Fibroblast of lung (primary cell): ENCODE measurements at regions not wholly inside any gene's neighbourhood (a gene's known extent, or its start where the extent isn't known, plus 50 kb on each side); places are given as distances from the start of the nearest gene placed in this dataset.

Source experiments
- EZH2 ChIP-seq: IDR thresholded peaks from 2 replicates; pipeline ENCODE4 v1.5.1; 2012; ENCODE audit warnings: low read length, control low read depth, mild to moderate bottlenecking; ENCODE audit errors: missing control alignments
- TF ChIP-seq, protein P1 (sequence below), 2 donors: IDR thresholded peaks in 1 of 2; conservative IDR thresholded peaks in 1 of 2; 1 replicate in 1 of 2; 2 replicates in 1 of 2; pipeline ENCODE4 v1.5.1; 2011 to 2012; ENCODE audit warnings: low read length in 2 of 2, control low read depth in 1 of 2, inconsistent platforms in 1 of 2, low read depth in 1 of 2, mild to moderate bottlenecking in 1 of 2

DNA sequence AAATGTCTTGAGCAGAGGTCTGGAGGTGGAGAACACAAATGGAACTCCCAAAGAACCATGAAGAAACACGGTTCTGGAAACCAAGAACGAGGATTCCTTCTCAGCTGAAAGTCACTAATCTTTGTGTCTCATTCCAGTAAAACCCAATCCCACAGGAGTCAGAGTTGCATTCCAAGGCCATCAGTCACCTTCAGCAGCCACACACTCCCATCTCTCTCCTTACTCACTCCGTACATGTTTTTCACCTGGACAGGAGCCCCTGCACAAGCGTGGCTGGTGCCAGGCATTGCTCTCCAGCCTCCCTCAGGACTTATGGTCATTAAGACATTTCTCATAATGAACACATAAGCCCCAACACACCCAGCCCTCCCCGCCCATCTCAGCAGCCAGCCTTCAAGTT is 175.4 kb upstream of the SIX2 start:
- TF ChIP-seq, protein P1, sequence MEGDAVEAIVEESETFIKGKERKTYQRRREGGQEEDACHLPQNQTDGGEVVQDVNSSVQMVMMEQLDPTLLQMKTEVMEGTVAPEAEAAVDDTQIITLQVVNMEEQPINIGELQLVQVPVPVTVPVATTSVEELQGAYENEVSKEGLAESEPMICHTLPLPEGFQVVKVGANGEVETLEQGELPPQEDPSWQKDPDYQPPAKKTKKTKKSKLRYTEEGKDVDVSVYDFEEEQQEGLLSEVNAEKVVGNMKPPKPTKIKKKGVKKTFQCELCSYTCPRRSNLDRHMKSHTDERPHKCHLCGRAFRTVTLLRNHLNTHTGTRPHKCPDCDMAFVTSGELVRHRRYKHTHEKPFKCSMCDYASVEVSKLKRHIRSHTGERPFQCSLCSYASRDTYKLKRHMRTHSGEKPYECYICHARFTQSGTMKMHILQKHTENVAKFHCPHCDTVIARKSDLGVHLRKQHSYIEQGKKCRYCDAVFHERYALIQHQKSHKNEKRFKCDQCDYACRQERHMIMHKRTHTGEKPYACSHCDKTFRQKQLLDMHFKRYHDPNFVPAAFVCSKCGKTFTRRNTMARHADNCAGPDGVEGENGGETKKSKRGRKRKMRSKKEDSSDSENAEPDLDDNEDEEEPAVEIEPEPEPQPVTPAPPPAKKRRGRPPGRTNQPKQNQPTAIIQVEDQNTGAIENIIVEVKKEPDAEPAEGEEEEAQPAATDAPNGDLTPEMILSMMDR (conservative IDR thresholded peaks at IDR 0.05 in 1 of 2, IDR thresholded peaks at IDR 0.05 in 1 of 2; ENCODE audit: low read depth in 1 of 2, low read length in 2 of 2) = no peak
- no peak for TF ChIP-seq EZH2
